GM12878 (cell line): ENCODE measurements at regions not wholly inside any gene's neighbourhood (a gene's known extent, or its start where the extent isn't known, plus 50 kb on each side); places are given as distances from the start of the nearest gene placed in this dataset.

ENCODE experiments used
- ATAC-seq: fragments of 200-7000 bp; cut with Tn5 transposase; 3 replicates; pipeline ENCODE4 v1.9.1; 2020; ENCODE audit warnings: mild to moderate bottlenecking, moderate library complexity
- BruUV-seq: library from RNA; stranded (reverse); fragments of 400-500 nt; replicated peaks from 2 replicates; lab custom pipeline; 2021; lab: Mats Ljungman, UMichigan
- CTCF ChIA-PET: fragments of 300-600 bp; sonication (Branson Sonifier 250); formaldehyde crosslinking; extraction: SDS; loops from one replicate; lab custom pipeline; 2021; ENCODE audit warnings: inconsistent platforms; lab: Yijun Ruan, JAX
- POLR2A ChIA-PET: fragments of 350-600 bp; formaldehyde crosslinking; extraction: SDS; loops from one replicate; lab custom pipeline; 2021; ENCODE audit warnings: inconsistent platforms; lab: Charles Lee
- RAD21 ChIA-PET: fragments of 300-600 bp; sonication (Branson Sonifier 250); formaldehyde crosslinking; loops from one replicate; lab custom pipeline; 2023; ENCODE audit warnings: antibody characterized with exemption; ENCODE audit not compliant: unreplicated experiment; lab: Charles Lee
- SMC1A ChIA-PET: fragments of 300-600 bp; sonication (Branson Sonifier 250); formaldehyde crosslinking; loops from one replicate; lab custom pipeline; 2023; ENCODE audit not compliant: unreplicated experiment, uncharacterized antibody; lab: Charles Lee
- DNase-seq: peaks from one replicate; pipeline ENCODE4 v3.0.0-alpha.2; 2011; ENCODE audit warnings: low read depth, low spot score
- FAIRE-seq: peaks from 3 replicates; lab custom pipeline; 2011; peaks lifted over from hg19 to GRCh38; lab: Jason Lieb, UNC
- H2AFZ ChIP-seq: 2 replicates; pipeline ENCODE4 v1.6.0; 2011; ENCODE audit warnings: low read depth, low read length, control low read depth; ENCODE audit not compliant: control insufficient read depth
- H3K27ac ChIP-seq: 2 replicates; pipeline ENCODE4 v1.5.1; 2011; ENCODE audit warnings: control low read depth; ENCODE audit not compliant: control insufficient read depth, insufficient read depth
- H3K27me3 ChIP-seq, 2 experiments: replicated peaks in 1 of 2; 2 replicates each; pipeline versions ENCODE4 v1.6.0 to v1.6.1; 2011; ENCODE audit warnings: low read length in 1 of 2; ENCODE audit not compliant: control insufficient read depth in 2 of 2, insufficient read depth in 2 of 2
- H3K36me3 ChIP-seq, 2 experiments: 2 replicates each; pipeline ENCODE4 v1.5.1; 2011; ENCODE audit warnings: low read length in 1 of 2; ENCODE audit not compliant: control insufficient read depth in 2 of 2, insufficient read depth in 2 of 2
- H3K4me1 ChIP-seq: 2 replicates; pipeline ENCODE4 v1.6.1; 2011; ENCODE audit warnings: mild to moderate bottlenecking, low read length, moderate library complexity, mixed read lengths; ENCODE audit not compliant: control insufficient read depth, insufficient read depth
- H3K4me2 ChIP-seq: 2 replicates; pipeline ENCODE4 v1.6.0; 2011; ENCODE audit warnings: control low read depth; ENCODE audit not compliant: control insufficient read depth, insufficient read depth
- H3K4me3 ChIP-seq: fragments of 200-600 bp; sonication (generic); 2 replicates; pipeline ENCODE4 v1.5.1; 2016
- H3K79me2 ChIP-seq: 2 replicates; pipeline ENCODE4 v1.6.0; 2011; ENCODE audit warnings: low read length; ENCODE audit not compliant: control insufficient read depth, insufficient read depth
- H3K9ac ChIP-seq: 2 replicates; pipeline ENCODE4 v1.8.0; 2011; ENCODE audit warnings: low read length, control low read depth, mixed read lengths; ENCODE audit not compliant: control insufficient read depth, insufficient read depth
- H3K9me3 ChIP-seq: replicated peaks from 3 replicates; pipeline ENCODE4 v1.5.1; 2011; ENCODE audit warnings: mild to moderate bottlenecking, low read length; ENCODE audit not compliant: control insufficient read depth, insufficient read depth
- H4K20me1 ChIP-seq: 2 replicates; pipeline ENCODE4 v1.6.0; 2011; ENCODE audit not compliant: control insufficient read depth, insufficient read depth
- ATF3 ChIP-seq: IDR thresholded peaks from 2 replicates; pipeline ENCODE4 v1.6.1; 2011; ENCODE audit warnings: low read depth, mild to moderate bottlenecking, low read length, moderate library complexity, borderline replicate concordance; ENCODE audit errors: extremely low read depth
- FOS ChIP-seq: IDR thresholded peaks from 3 replicates; pipeline ENCODE4 v1.6.1; 2011; ENCODE audit warnings: borderline replicate concordance; ENCODE audit not compliant: insufficient read length; ENCODE audit errors: extremely low read depth
- HDAC6 ChIP-seq: fragments of 200-600 bp; sonication (generic); IDR thresholded peaks from one replicate; pipeline ENCODE4 v1.8.0; 2017; ENCODE audit warnings: antibody characterized with exemption; ENCODE audit not compliant: unreplicated experiment
- HDGF ChIP-seq: fragments of 450-650 bp; IDR thresholded peaks from 2 replicates; pipeline ENCODE4 v1.6.1; 2016; ENCODE audit warnings: antibody characterized with exemption
- KAT2A ChIP-seq: conservative IDR thresholded peaks from 2 replicates; pipeline ENCODE4 v1.6.1; 2011; ENCODE audit warnings: low read depth, low read length; ENCODE audit not compliant: control insufficient read depth
- KLF5 ChIP-seq: fragments of 450-650 bp; IDR thresholded peaks from 2 replicates; pipeline ENCODE4 v1.6.1; 2014; ENCODE audit warnings: mild to moderate bottlenecking; ENCODE audit not compliant: partially characterized antibody
- MLLT1 ChIP-seq: fragments of 450-650 bp; IDR thresholded peaks from 2 replicates; pipeline ENCODE4 v1.6.1; 2016; ENCODE audit warnings: mild to moderate bottlenecking
- NBN ChIP-seq: fragments of 450-650 bp; IDR thresholded peaks from 2 replicates; pipeline ENCODE4 v1.6.1; 2016
- PRDM15 ChIP-seq: fragments of 450-650 bp; formaldehyde crosslinking; IDR thresholded peaks from 2 replicates; pipeline ENCODE4 v1.4.0; 2020; ENCODE audit warnings: mild to moderate bottlenecking, moderate library complexity
- RCOR1 ChIP-seq: conservative IDR thresholded peaks from 2 replicates; pipeline ENCODE4 v1.6.1; 2012; ENCODE audit warnings: low read depth, low read length, improper control_type of control experiment
- SMAD5 ChIP-seq: IDR thresholded peaks from 2 replicates; pipeline ENCODE4 v1.6.1; 2016; ENCODE audit warnings: antibody characterized with exemption, low read depth
- ZBED1 ChIP-seq: IDR thresholded peaks from 2 replicates; pipeline ENCODE4 v1.6.1; 2016; ENCODE audit warnings: borderline replicate concordance
- ZBTB11 ChIP-seq: fragments of 450-650 bp; formaldehyde crosslinking; IDR thresholded peaks from 2 replicates; pipeline ENCODE4 v1.5.0; 2022; ENCODE audit warnings: mild to moderate bottlenecking, missing genetic modification characterization
- ZNF384 ChIP-seq: IDR thresholded peaks from 2 replicates; pipeline ENCODE4 v1.6.1; 2012; ENCODE audit warnings: low read depth, mild to moderate bottlenecking, low read length, improper control_type of control experiment, borderline replicate concordance
- ZZZ3 ChIP-seq: IDR thresholded peaks from 2 replicates; pipeline ENCODE4 v1.6.1; 2011; ENCODE audit warnings: low read depth; ENCODE audit not compliant: control insufficient read depth, insufficient read length
- WGBS: methylation state at CpG from one replicate; pipeline ENCODE4 v1.1.6; 2016; ENCODE audit warnings: low lambda C conversion rate; ENCODE audit not compliant: insufficient replicate concordance, insufficient coverage; ENCODE audit errors: missing lambda C conversion rate; 5-methylcytosine and 5-hydroxymethylcytosine counted together
- in situ Hi-C: fragments of 300-500 bp; cut with MboI; formaldehyde crosslinking; loops from 9 replicates; pipeline ENCODE4 v1.14.3; 2018; ENCODE audit warnings: mixed read lengths
- intact Hi-C: fragments of 100-400 bp; cut with micrococcal nuclease; formaldehyde crosslinking; loops from one replicate; pipeline ENCODE4 v1.14.2; 2022; ENCODE audit not compliant: unreplicated experiment

DNA sequence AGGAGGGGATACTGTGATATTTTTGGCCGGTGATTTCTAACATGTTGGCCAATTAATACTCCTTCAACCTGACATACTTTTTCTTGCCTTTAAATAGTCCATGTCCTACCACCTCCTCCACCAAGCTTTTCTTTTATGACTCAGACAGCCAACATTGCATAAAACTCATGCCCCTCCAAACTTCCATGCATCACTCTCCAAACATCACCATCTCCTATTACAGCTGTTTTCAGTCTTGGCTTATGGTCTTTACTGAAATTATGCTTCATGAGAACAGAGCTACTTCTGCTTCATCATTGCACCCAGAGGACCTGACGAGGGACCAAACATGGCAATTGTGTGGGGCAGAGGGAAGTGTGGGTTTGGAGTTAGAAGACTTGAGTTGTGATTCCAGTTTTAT, 305.4 kb downstream of the LPIN1 start:
- Histone ChIP-seq H3K4me1 (peaks cover 31% of the 10 kb centered on the region), H3K4me3 (no peak overlapping the region), H3K27me3 (no peaks in the 10 kb centered on the region), H3K27ac (no peak overlapping the region), H3K79me2 (no peaks in the 10 kb centered on the region; the same call in 1 of the 2 replicates), H4K20me1 (no peaks in the 10 kb centered on the region), H2AFZ (no peak overlapping the region), H3K4me2 (no peak overlapping the region), H3K36me3 (peaks cover 0 to 3% of the 10 kb centered on the region in 2 experiments; a peak in 1 of 4 replicates), H3K9me3 (peaks cover 3% of the 10 kb centered on the region; the same call in 2 of the 3 replicates), H3K9ac (no peak overlapping the region)
- CTCF ChIA-PET: interaction anchor here (1.0 to 1.4 kb wide), 2 partner anchors 9 to 51 kb away, joined by 3 to 5 read pairs; no protein-coding TSS in a partner anchor
- RAD21 ChIA-PET: no interaction called here
- SMC1A ChIA-PET: interaction anchor here (0.6 to 2.0 kb wide), 4 partner anchors 22 to 554 kb away, joined by 3 to 6 read pairs (median 3); no protein-coding TSS in a partner anchor
- intact Hi-C loops (no loop called here), in situ Hi-C loops (no loop called here)
- POLR2A ChIA-PET: no interaction called here
- FAIRE-seq (no peak), ATAC-seq (no peak), DNase-seq (no peak)
- 88% methylated on average over 2 of the region's 2 CpGs for WGBS
- BruUV-seq: no TSS peak
- no peak for TF ChIP-seq FOS
- no peak for TF ChIP-seq KAT2A
- TF ChIP-seq RCOR1: no peak
- no peak for TF ChIP-seq PRDM15 (CRISPR knock-in tag)
- TF ChIP-seq HDGF: no peak
- TF ChIP-seq ZZZ3: no peak
- no peak for TF ChIP-seq ZBED1
- TF ChIP-seq ATF3: no peak
- TF ChIP-seq ZNF384: no peak
- TF ChIP-seq HDAC6: no peak
- TF ChIP-seq KLF5: no peak
- TF ChIP-seq NBN: no peak
- TF ChIP-seq MLLT1: no peak
- TF ChIP-seq ZBTB11: no peak
- TF ChIP-seq SMAD5: no peak
